B cell (primary cell): ENCODE measurements at regions not wholly inside any gene's neighbourhood (a gene's known extent, or its start where the extent isn't known, plus 50 kb on each side); places are given as distances from the start of the nearest gene placed in this dataset.

Experiments used
- ATAC-seq: fragments of 200-7000 bp; cut with Tn5 transposase; one replicate; pipeline ENCODE4 v1.10.0; 2021; ENCODE audit warnings: low read depth, mild to moderate bottlenecking, moderate number of reproducible peaks, moderate library complexity
- CTCF ChIA-PET: fragments of 350-600 bp; sonication (Branson Sonifier 250); formaldehyde crosslinking; loops from one replicate; lab custom pipeline; 2021; ENCODE audit warnings: antibody characterized with exemption, inconsistent platforms; lab: Charles Lee
- POLR2A ChIA-PET: fragments of 350-600 bp; sonication (Branson Sonifier 250); formaldehyde crosslinking; loops from one replicate; lab custom pipeline; 2021; ENCODE audit warnings: antibody characterized with exemption; lab: Charles Lee
- DNase-seq: peaks from one replicate; pipeline ENCODE4 v3.0.0; 2013
- H2AFZ ChIP-seq: 2 replicates; pipeline ENCODE4 v1.6.1; 2012; ENCODE audit warnings: mild to moderate bottlenecking, low read depth, low read length; ENCODE audit not compliant: insufficient read depth, poor library complexity, severe bottlenecking
- H3K27ac ChIP-seq, 2 donors: 1 replicate in 1 of 2; 2 replicates in 1 of 2; pipeline ENCODE4 v1.5.1; 2012 to 2013; ENCODE audit warnings: low read length in 2 of 2, mild to moderate bottlenecking in 2 of 2, moderate library complexity in 1 of 2
- H3K27me3 ChIP-seq, 4 experiments: fragments of 200-600 bp in 1 of 4; sonication (generic) in 1 of 4; replicated peaks in 1 of 4; 1 replicate in 2 of 4; 2 replicates in 2 of 4; pipeline versions ENCODE4 v1.6.1 to v1.7.0; 2013 to 2016; ENCODE audit warnings: low read length in 3 of 4, mild to moderate bottlenecking in 2 of 4, mixed read lengths in 1 of 4, moderate library complexity in 1 of 4; ENCODE audit not compliant: insufficient read depth in 4 of 4, control insufficient read depth in 3 of 4; ENCODE audit errors: control extremely low read depth in 1 of 4
- H3K36me3 ChIP-seq, 2 experiments: replicated peaks in 1 of 2; 1 replicate in 1 of 2; 2 replicates in 1 of 2; pipeline versions ENCODE4 v1.6.1 to v1.7.1; 2013; ENCODE audit warnings: low read length in 1 of 2; ENCODE audit not compliant: insufficient read depth in 2 of 2, control insufficient read depth in 1 of 2; ENCODE audit errors: control extremely low read depth in 1 of 2, extremely low read depth in 1 of 2
- H3K4me1 ChIP-seq, 2 donors: fragments of 200-600 bp in 1 of 2; sonication (generic) in 1 of 2; 1 replicate in 1 of 2; 2 replicates in 1 of 2; pipeline versions ENCODE4 v1.5.1 to v1.6.1; 2013 to 2017; ENCODE audit warnings: low read length in 2 of 2; ENCODE audit not compliant: control insufficient read depth in 2 of 2, insufficient read depth in 2 of 2
- H3K4me2 ChIP-seq: replicated peaks from 2 replicates; pipeline ENCODE3; 2012; ENCODE audit warnings: mild to moderate bottlenecking, low read depth, low read length; ENCODE audit not compliant: poor library complexity, severe bottlenecking
- H3K4me3 ChIP-seq, 5 experiments: fragments of 200-600 bp in 1 of 5; sonication (generic) in 1 of 5; 1 replicate in 3 of 5; 2 replicates in 2 of 5; pipeline versions ENCODE4 v1.5.1 to v1.7.0; 2011 to 2016; ENCODE audit warnings: low read length in 4 of 5, mild to moderate bottlenecking in 4 of 5, low read depth in 2 of 5, control low read depth in 1 of 5, moderate library complexity in 1 of 5; ENCODE audit not compliant: insufficient read depth in 1 of 5; ENCODE audit errors: control extremely low read depth in 1 of 5, extremely low read depth in 1 of 5
- H3K79me2 ChIP-seq: fragments of 200-600 bp; sonication (generic); one replicate; pipeline ENCODE4 v1.6.0; 2016; ENCODE audit warnings: low read length; ENCODE audit not compliant: control insufficient read depth, insufficient read depth
- H3K9ac ChIP-seq: fragments of 200-600 bp; sonication (generic); 2 replicates; pipeline ENCODE4 v1.6.1; 2017; ENCODE audit warnings: mild to moderate bottlenecking, low read length, moderate library complexity
- H3K9me3 ChIP-seq, 3 donors: one replicate each; pipeline versions ENCODE4 v1.6.1 to v1.7.1; 2013; ENCODE audit warnings: low read length in 2 of 3; ENCODE audit not compliant: control insufficient read depth in 2 of 3, insufficient read depth in 1 of 3; ENCODE audit errors: control extremely low read depth in 1 of 3
- H4K20me1 ChIP-seq: 2 replicates; pipeline ENCODE4 v1.6.0; 2012; ENCODE audit warnings: mild to moderate bottlenecking, low read length; ENCODE audit not compliant: insufficient read depth, control insufficient read depth, poor library complexity, severe bottlenecking
- H3K27ac Mint-ChIP-seq: one replicate; pipeline ENCODE4 v1.8.0; 2021; ENCODE audit warnings: mixed read lengths
- H3K27me3 Mint-ChIP-seq: one replicate; pipeline ENCODE4 v1.8.0; 2021; ENCODE audit warnings: mixed read lengths
- H3K4me1 Mint-ChIP-seq: one replicate; pipeline ENCODE4 v1.8.0; 2021; ENCODE audit warnings: mixed read lengths
- H3K4me3 Mint-ChIP-seq: one replicate; pipeline ENCODE4 v1.8.0; 2021; ENCODE audit warnings: mixed read lengths
- H3K9me3 Mint-ChIP-seq: one replicate; pipeline ENCODE4 v1.8.0; 2022; ENCODE audit warnings: mixed read lengths; ENCODE audit not compliant: insufficient read depth
- CTCF ChIP-seq: fragments of 200-600 bp; IDR thresholded peaks from one replicate; pipeline ENCODE4 v1.8.0; 2022; ENCODE audit warnings: antibody characterized with exemption, mild to moderate bottlenecking
- EZH2 ChIP-seq: IDR thresholded peaks from 2 replicates; pipeline ENCODE4 v1.6.1; 2012; ENCODE audit warnings: borderline replicate concordance, low read depth, mild to moderate bottlenecking, moderate library complexity, low read length; ENCODE audit not compliant: insufficient read depth, poor library complexity, severe bottlenecking
- WGBS: methylation state at CpG from one replicate; pipeline ENCODE4 v1.1.5; 2013; ENCODE audit warnings: missing lambda C conversion rate; ENCODE audit not compliant: insufficient coverage; 5-methylcytosine and 5-hydroxymethylcytosine counted together
- intact Hi-C: fragments of 100-400 bp; cut with micrococcal nuclease; formaldehyde crosslinking; loops from one replicate; pipeline ENCODE4 v1.10.0; 2022

- H3K9me3 Mint-ChIP-seq = peaks cover 16% of the 10 kb centered on the region
- WGBS = no CpG with 5 or more reads among the region's 1 CpG
- DNase-seq (no peak), ATAC-seq (no peak)
- Histone ChIP-seq H3K9ac (no peak overlapping the region), H4K20me1 (no peaks in the 10 kb centered on the region), H3K4me1 (no peaks in the 10 kb centered on the region), H3K36me3 (no peaks in the 10 kb centered on the region), H3K4me3 (no peak overlapping the region), H3K27me3 (peaks cover 0 to 3% (median 0%) of the 10 kb centered on the region in 4 experiments), H3K4me2 (no peak overlapping the region), H3K79me2 (no peaks in the 10 kb centered on the region), H2AFZ (no peak overlapping the region), H3K9me3 (peaks cover 2 to 4% (median 3%) of the 10 kb centered on the region in 3 donors), H3K27ac (no peak overlapping the region)
- no peak overlapping the region for H3K27ac Mint-ChIP-seq
- no peaks in the 10 kb centered on the region for H3K4me1 Mint-ChIP-seq
- peaks cover 3% of the 10 kb centered on the region for H3K27me3 Mint-ChIP-seq
- no peak for TF ChIP-seq CTCF
- TF ChIP-seq EZH2 = no peak
- CTCF ChIA-PET = interaction anchor here (0.6 kb wide), 1 partner anchor 365 kb away, joined by 3 read pairs; no protein-coding TSS in a partner anchor
- intact Hi-C loops = no loop called here
- POLR2A ChIA-PET = no interaction called here
- H3K4me3 Mint-ChIP-seq = no peak overlapping the region
Observed at GRCh38 chr3:69585472-69585871, 153.8 kb upstream of the MITF start.

- ChIA-PET CTCF (no interaction called here), POLR2A (no interaction called here)
- peaks cover 10% of the 10 kb centered on the region for H3K9me3 Mint-ChIP-seq
- peaks cover 0 to 4% (median 3%) of the 10 kb centered on the region in 3 donors for H3K9me3 ChIP-seq
- ATAC-seq (no peak), DNase-seq (no peak)
- no peaks in the 10 kb centered on the region for H3K4me1 Mint-ChIP-seq
- no peak for TF ChIP-seq EZH2
- no peak for TF ChIP-seq CTCF
- no peak overlapping the region for H2AFZ ChIP-seq
- H3K36me3 ChIP-seq = no peaks in the 10 kb centered on the region
- no peaks in the 10 kb centered on the region for H4K20me1 ChIP-seq
- H3K27ac ChIP-seq = no peak overlapping the region
- 70% methylated on average over 1 of the region's 4 CpGs for WGBS
- no peak overlapping the region for H3K4me3 ChIP-seq
- H3K4me2 ChIP-seq = no peak overlapping the region
- H3K27me3 Mint-ChIP-seq = peaks cover 6% of the 10 kb centered on the region
- H3K4me3 Mint-ChIP-seq = no peak overlapping the region
- H3K79me2 ChIP-seq = no peaks in the 10 kb centered on the region
- no peak overlapping the region for H3K9ac ChIP-seq
- intact Hi-C loops = no loop called here
- H3K27me3 ChIP-seq = peaks cover 0 to 3% (median 0%) of the 10 kb centered on the region in 4 experiments
- no peak overlapping the region for H3K27ac Mint-ChIP-seq
- H3K4me1 ChIP-seq = no peaks in the 10 kb centered on the region
Observed at GRCh38 chr3:69582044-69582443, 157.2 kb upstream of the MITF start.
